Fibroblast of skin of scalp (primary cell): ENCODE measurements at regions not wholly inside any gene's neighbourhood (a gene's known extent, or its start where the extent isn't known, plus 50 kb on each side); places are given as distances from the start of the nearest gene placed in this dataset.

Experiments used
- DNase-seq: peaks from one replicate; pipeline ENCODE4 v3.0.0-alpha.2; 2013

- no peak for DNase-seq
Measured at GRCh38 chr1:209491031-209491430, 92.5 kb upstream of the CAMK1G start.

- no peak for DNase-seq
Measured at GRCh38 chr1:209491496-209491895, 92.0 kb upstream of the CAMK1G start.

GRCh38 chr1:209491897-209492296 lies 91.6 kb upstream of the CAMK1G start:
- no peak for DNase-seq

- DNase-seq, result no peak
Measured at GRCh38 chr1:209493559-209493958, 90.0 kb upstream of the CAMK1G start.

- DNase-seq, result no peak
Measured at GRCh38 chr1:209497729-209498128, 85.8 kb upstream of the CAMK1G start.

GRCh38 chr1:209500993-209501392 lies 82.5 kb upstream of the CAMK1G start:
- no peak for DNase-seq

GRCh38 chr1:209503196-209503595 lies 80.3 kb upstream of the CAMK1G start:
- DNase-seq, result no peak

- no peak for DNase-seq
Measured at GRCh38 chr1:209504571-209504970, 78.9 kb upstream of the CAMK1G start.

- peak; percentile 41 for DNase-seq
Measured at GRCh38 chr1:209505044-209505443, 78.5 kb upstream of the CAMK1G start.

- no peak for DNase-seq
Measured at GRCh38 chr1:209506101-209506500, 77.4 kb upstream of the CAMK1G start.

GRCh38 chr1:209509039-209509438 lies 74.5 kb upstream of the CAMK1G start:
- DNase-seq, result no peak

GRCh38 chr1:209510063-209510462 lies 73.5 kb upstream of the CAMK1G start:
- DNase-seq, result no peak

- no peak for DNase-seq
Measured at GRCh38 chr1:209511169-209511568, 72.3 kb upstream of the CAMK1G start.

- DNase-seq, result no peak
Measured at GRCh38 chr1:209512821-209513220, 70.7 kb upstream of the CAMK1G start.

- DNase-seq, result peak; percentile 48
Measured at GRCh38 chr1:209513226-209513625, 70.3 kb upstream of the CAMK1G start.

GRCh38 chr1:209516771-209517680 lies 66.5 kb upstream of the CAMK1G start:
- no peak for DNase-seq

- no peak for DNase-seq
Measured at GRCh38 chr1:209517681-209518050, 65.8 kb upstream of the CAMK1G start.

- DNase-seq, result no peak
Measured at GRCh38 chr1:209519786-209520185, 63.7 kb upstream of the CAMK1G start.

- DNase-seq, result no peak
Measured at GRCh38 chr1:209522826-209523225, 60.7 kb upstream of the CAMK1G start.

GRCh38 chr1:209526137-209526536 lies 57.4 kb upstream of the CAMK1G start:
- DNase-seq, result no peak

GRCh38 chr1:209527372-209527771 lies 56.1 kb upstream of the CAMK1G start:
- DNase-seq, result peak; percentile 58

- DNase-seq, result no peak
Measured at GRCh38 chr1:209527993-209528717, 55.4 kb upstream of the CAMK1G start.

GRCh38 chr1:209529233-209529632 lies 54.3 kb upstream of the CAMK1G start:
- no peak for DNase-seq

GRCh38 chr1:209531006-209531405 lies 52.5 kb upstream of the CAMK1G start:
- DNase-seq, result no peak
